PC-9 (cell line): ENCODE measurements at regions not wholly inside any gene's neighbourhood (a gene's known extent, or its start where the extent isn't known, plus 50 kb on each side); places are given as distances from the start of the nearest gene placed in this dataset.

Experiments
- EZH2 ChIP-seq: fragments of 200-600 bp; sonication (generic); IDR thresholded peaks from 2 replicates; pipeline ENCODE4 v1.8.0; 2017; ENCODE audit warnings: antibody characterized with exemption, low read depth
- TF ChIP-seq, protein P1 (sequence below): fragments of 200-600 bp; sonication (generic); conservative IDR thresholded peaks from 2 replicates; pipeline ENCODE4 v1.6.1; 2017; ENCODE audit warnings: mixed run types, antibody characterized with exemption, mild to moderate bottlenecking, moderate library complexity

DNA sequence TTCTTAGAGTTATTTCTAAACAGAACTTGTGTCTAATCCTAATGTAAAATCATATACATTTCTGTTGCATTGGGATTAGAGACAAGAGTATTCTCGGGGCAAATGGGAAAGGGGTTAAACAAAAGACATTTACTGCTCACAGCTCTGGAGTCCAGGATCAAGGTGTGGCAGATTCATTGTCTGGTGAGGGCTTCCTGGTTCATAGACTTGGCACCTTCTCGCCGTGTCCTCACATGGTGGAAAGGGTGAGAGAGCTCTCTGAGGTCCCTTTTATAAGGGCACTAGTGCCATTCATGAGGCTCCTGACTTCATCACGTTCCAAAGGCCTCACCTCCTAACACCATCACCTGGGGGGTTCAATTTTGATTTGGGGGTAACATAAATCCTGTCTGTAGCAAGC is 90.3 kb upstream of the PRKX start:
- TF ChIP-seq, protein P1, sequence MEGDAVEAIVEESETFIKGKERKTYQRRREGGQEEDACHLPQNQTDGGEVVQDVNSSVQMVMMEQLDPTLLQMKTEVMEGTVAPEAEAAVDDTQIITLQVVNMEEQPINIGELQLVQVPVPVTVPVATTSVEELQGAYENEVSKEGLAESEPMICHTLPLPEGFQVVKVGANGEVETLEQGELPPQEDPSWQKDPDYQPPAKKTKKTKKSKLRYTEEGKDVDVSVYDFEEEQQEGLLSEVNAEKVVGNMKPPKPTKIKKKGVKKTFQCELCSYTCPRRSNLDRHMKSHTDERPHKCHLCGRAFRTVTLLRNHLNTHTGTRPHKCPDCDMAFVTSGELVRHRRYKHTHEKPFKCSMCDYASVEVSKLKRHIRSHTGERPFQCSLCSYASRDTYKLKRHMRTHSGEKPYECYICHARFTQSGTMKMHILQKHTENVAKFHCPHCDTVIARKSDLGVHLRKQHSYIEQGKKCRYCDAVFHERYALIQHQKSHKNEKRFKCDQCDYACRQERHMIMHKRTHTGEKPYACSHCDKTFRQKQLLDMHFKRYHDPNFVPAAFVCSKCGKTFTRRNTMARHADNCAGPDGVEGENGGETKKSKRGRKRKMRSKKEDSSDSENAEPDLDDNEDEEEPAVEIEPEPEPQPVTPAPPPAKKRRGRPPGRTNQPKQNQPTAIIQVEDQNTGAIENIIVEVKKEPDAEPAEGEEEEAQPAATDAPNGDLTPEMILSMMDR, result no peak
- TF ChIP-seq EZH2, result no peak
